Trophoblast cell (in vitro differentiated cells and primary cell): ENCODE measurements at regions not wholly inside any gene's neighbourhood (a gene's known extent, or its start where the extent isn't known, plus 50 kb on each side); places are given as distances from the start of the nearest gene placed in this dataset.

ENCODE experiments used
- DNase-seq, 2 donors: peaks; one replicate each; pipeline ENCODE4 v3.0.0-alpha.2; 2016
- H2AFZ ChIP-seq: 2 replicates; pipeline ENCODE4 v1.6.1; 2013; ENCODE audit warnings: low read length, moderate library complexity, mild to moderate bottlenecking; ENCODE audit not compliant: insufficient read depth, poor library complexity
- H2AK5ac ChIP-seq: 2 replicates; pipeline ENCODE4 v1.6.1; 2013; ENCODE audit warnings: mild to moderate bottlenecking, low read length
- H2BK120ac ChIP-seq: 2 replicates; pipeline ENCODE4 v1.6.1; 2013; ENCODE audit warnings: low read length, mild to moderate bottlenecking, moderate library complexity; ENCODE audit not compliant: insufficient read depth, poor library complexity
- H2BK12ac ChIP-seq: 2 replicates; pipeline ENCODE4 v1.6.1; 2013; ENCODE audit warnings: mild to moderate bottlenecking, low read length, moderate library complexity
- H2BK5ac ChIP-seq: 2 replicates; pipeline ENCODE4 v1.6.1; 2013; ENCODE audit warnings: low read length, low read depth, moderate library complexity, mild to moderate bottlenecking; ENCODE audit not compliant: poor library complexity
- H3K14ac ChIP-seq: 2 replicates; pipeline ENCODE4 v1.6.1; 2013; ENCODE audit warnings: mild to moderate bottlenecking, low read length
- H3K18ac ChIP-seq: 2 replicates; pipeline ENCODE4 v1.6.1; 2013; ENCODE audit warnings: mild to moderate bottlenecking, low read length
- H3K23ac ChIP-seq: 2 replicates; pipeline ENCODE4 v1.6.1; 2013; ENCODE audit warnings: low read length
- H3K27ac ChIP-seq: 2 replicates; pipeline ENCODE4 v1.5.1; 2013; ENCODE audit warnings: low read depth, mild to moderate bottlenecking, inconsistent platforms, low read length, moderate library complexity
- H3K27me3 ChIP-seq: 2 replicates; pipeline ENCODE4 v1.6.1; 2013; ENCODE audit warnings: inconsistent platforms, mild to moderate bottlenecking, low read length, moderate library complexity; ENCODE audit not compliant: insufficient read depth
- H3K36me3 ChIP-seq, 2 experiments: 1 replicate in 1 of 2; 2 replicates in 1 of 2; pipeline ENCODE4 v1.6.1; 2013; ENCODE audit warnings: low read length in 2 of 2, mild to moderate bottlenecking in 2 of 2, moderate library complexity in 1 of 2; ENCODE audit not compliant: insufficient read depth in 2 of 2, control insufficient read depth in 1 of 2
- H3K4ac ChIP-seq: 2 replicates; pipeline ENCODE4 v1.6.1; 2013; ENCODE audit warnings: low read depth, mild to moderate bottlenecking, low read length, moderate library complexity
- H3K4me1 ChIP-seq, 2 experiments: 1 replicate in 1 of 2; 2 replicates in 1 of 2; pipeline ENCODE4 v1.6.1; 2013; ENCODE audit warnings: low read length in 2 of 2, mild to moderate bottlenecking in 2 of 2, moderate library complexity in 1 of 2; ENCODE audit not compliant: insufficient read depth in 2 of 2, control insufficient read depth in 1 of 2
- H3K4me2 ChIP-seq: 2 replicates; pipeline ENCODE4 v1.6.1; 2013; ENCODE audit warnings: inconsistent platforms, mild to moderate bottlenecking, low read length, moderate library complexity
- H3K4me3 ChIP-seq: 2 replicates; pipeline ENCODE4 v1.5.1; 2013; ENCODE audit warnings: mild to moderate bottlenecking, low read depth, low read length, inconsistent platforms
- H3K79me1 ChIP-seq: one replicate; pipeline ENCODE4 v1.6.1; 2013; ENCODE audit warnings: low read length
- H3K79me2 ChIP-seq: 2 replicates; pipeline ENCODE4 v1.6.1; 2013; ENCODE audit warnings: low read length, mild to moderate bottlenecking; ENCODE audit not compliant: control insufficient read depth, insufficient read depth, poor library complexity
- H3K9ac ChIP-seq: 2 replicates; pipeline ENCODE4 v1.6.1; 2013; ENCODE audit warnings: mild to moderate bottlenecking, low read length
- H3K9me3 ChIP-seq: 2 replicates; pipeline ENCODE4 v1.6.1; 2013; ENCODE audit warnings: low read depth, mild to moderate bottlenecking, control low read depth, inconsistent platforms, low read length; ENCODE audit not compliant: insufficient read depth
- H4K12ac ChIP-seq: 2 replicates; pipeline ENCODE4 v1.6.1; 2013; ENCODE audit warnings: low read depth, mild to moderate bottlenecking, low read length, moderate library complexity
- H4K8ac ChIP-seq: 2 replicates; pipeline ENCODE4 v1.6.1; 2013; ENCODE audit warnings: low read depth, mild to moderate bottlenecking, low read length, moderate library complexity
- H4K91ac ChIP-seq: one replicate; pipeline ENCODE4 v1.6.1; 2013; ENCODE audit warnings: low read depth, mild to moderate bottlenecking, low read length, moderate library complexity
- WGBS: extraction: QIAGEN DNeasy Blood & Tissue Kit; methylation state at CpG from one replicate; pipeline ENCODE4 v1.1.7; 2013; ENCODE audit warnings: missing lambda C conversion rate; ENCODE audit not compliant: insufficient read length, insufficient coverage; ENCODE audit errors: extremely low coverage; 5-methylcytosine and 5-hydroxymethylcytosine counted together

- Histone ChIP-seq H3K23ac (no peak overlapping the region), H4K8ac (no peak overlapping the region), H3K9ac (no peak overlapping the region), H4K91ac (no peak overlapping the region), H3K18ac (no peak overlapping the region), H4K12ac (no peak overlapping the region), H3K79me1 (no peaks in the 10 kb centered on the region), H3K79me2 (no peaks in the 10 kb centered on the region), H3K27me3 (no peaks in the 10 kb centered on the region), H2AK5ac (no peak overlapping the region), H2BK5ac (no peak overlapping the region), H3K4me2 (no peak overlapping the region), H2BK120ac (no peak overlapping the region), H3K4me1 (no peaks in the 10 kb centered on the region), H3K14ac (no peak overlapping the region), H3K4me3 (no peak overlapping the region), H2AFZ (no peak overlapping the region), H3K36me3 (no peaks in the 10 kb centered on the region), H3K9me3 (no peaks in the 10 kb centered on the region), H3K4ac (no peak overlapping the region), H2BK12ac (no peak overlapping the region), H3K27ac (no peak overlapping the region)
- no peak for DNase-seq
- WGBS, result no CpG with 5 or more reads among the region's 2 CpGs
These were observed 344.2 kb downstream of the HDGFL1 start for GRCh38 chr6:22913612-22914011.

GRCh38 chr6:22917344-22917743 is 348.0 kb downstream of the HDGFL1 start:
- H3K18ac ChIP-seq, result no peak overlapping the region
- WGBS, result no CpG with 5 or more reads among the region's 2 CpGs
- H3K14ac ChIP-seq, result no peak overlapping the region
- no peak overlapping the region for H3K23ac ChIP-seq
- no peak overlapping the region for H4K91ac ChIP-seq
- no peak overlapping the region for H2BK5ac ChIP-seq
- no peaks in the 10 kb centered on the region for H3K79me2 ChIP-seq
- H3K79me1 ChIP-seq, result no peaks in the 10 kb centered on the region
- no peak overlapping the region for H3K27ac ChIP-seq
- H2BK12ac ChIP-seq, result no peak overlapping the region
- no peaks in the 10 kb centered on the region for H3K36me3 ChIP-seq
- DNase-seq, result no peak
- no peak overlapping the region for H4K8ac ChIP-seq
- no peak overlapping the region for H2AK5ac ChIP-seq
- no peak overlapping the region for H4K12ac ChIP-seq
- H2BK120ac ChIP-seq, result no peak overlapping the region
- no peaks in the 10 kb centered on the region for H3K4me1 ChIP-seq
- no peak overlapping the region for H3K4me3 ChIP-seq
- no peak overlapping the region for H2AFZ ChIP-seq
- H3K9me3 ChIP-seq, result no peaks in the 10 kb centered on the region
- H3K9ac ChIP-seq, result no peak overlapping the region
- H3K27me3 ChIP-seq, result no peaks in the 10 kb centered on the region
- H3K4ac ChIP-seq, result no peak overlapping the region
- no peak overlapping the region for H3K4me2 ChIP-seq

- Histone ChIP-seq H3K14ac (no peak overlapping the region), H3K4ac (no peak overlapping the region), H3K9me3 (no peaks in the 10 kb centered on the region), H3K79me2 (no peaks in the 10 kb centered on the region), H3K4me1 (peaks cover 0 to 2% of the 10 kb centered on the region in 2 experiments), H3K36me3 (no peaks in the 10 kb centered on the region), H3K27me3 (no peaks in the 10 kb centered on the region), H3K4me2 (no peak overlapping the region), H4K91ac (no peak overlapping the region), H2BK12ac (no peak overlapping the region), H4K12ac (no peak overlapping the region), H2AK5ac (no peak overlapping the region), H3K9ac (no peak overlapping the region), H3K27ac (no peak overlapping the region), H2BK5ac (no peak overlapping the region), H3K79me1 (peaks cover 2% of the 10 kb centered on the region), H3K4me3 (no peak overlapping the region), H2AFZ (no peak overlapping the region), H2BK120ac (no peak overlapping the region), H3K18ac (no peak overlapping the region), H4K8ac (no peak overlapping the region), H3K23ac (no peak overlapping the region)
- WGBS, result no CpG with 5 or more reads among the region's 2 CpGs
- no peak for DNase-seq
These were observed 352.5 kb downstream of the HDGFL1 start for GRCh38 chr6:22921828-22922227.

- no peak overlapping the region for H3K4ac ChIP-seq
- H2BK120ac ChIP-seq, result no peak overlapping the region
- H3K79me2 ChIP-seq, result no peaks in the 10 kb centered on the region
- H2BK12ac ChIP-seq, result no peak overlapping the region
- no peaks in the 10 kb centered on the region for H3K9me3 ChIP-seq
- no CpG with 5 or more reads among the region's 2 CpGs for WGBS
- no peak overlapping the region for H3K27ac ChIP-seq
- H3K4me3 ChIP-seq, result no peak overlapping the region
- no peak overlapping the region for H4K8ac ChIP-seq
- no peak overlapping the region for H2AK5ac ChIP-seq
- H3K23ac ChIP-seq, result no peak overlapping the region
- no peak overlapping the region for H4K91ac ChIP-seq
- no peak overlapping the region for H2AFZ ChIP-seq
- H3K27me3 ChIP-seq, result no peaks in the 10 kb centered on the region
- no peak for DNase-seq
- H3K79me1 ChIP-seq, result peaks cover 4% of the 10 kb centered on the region
- H3K36me3 ChIP-seq, result no peaks in the 10 kb centered on the region
- peaks cover 0 to 4% of the 10 kb centered on the region in 2 experiments for H3K4me1 ChIP-seq
- no peak overlapping the region for H3K9ac ChIP-seq
- no peak overlapping the region for H2BK5ac ChIP-seq
- H4K12ac ChIP-seq, result no peak overlapping the region
- no peak overlapping the region for H3K14ac ChIP-seq
- no peak overlapping the region for H3K18ac ChIP-seq
- no peak overlapping the region for H3K4me2 ChIP-seq
These were observed 356.0 kb downstream of the HDGFL1 start for GRCh38 chr6:22925304-22925835.
